HG03565 (cell line): ENCODE measurements at regions not wholly inside any gene's neighbourhood (a gene's known extent, or its start where the extent isn't known, plus 50 kb on each side); places are given as distances from the start of the nearest gene placed in this dataset.
A peak's percentile ranks its signal among the peaks of the same experiment; 100 is the strongest.

Experiments used
- ATAC-seq: cut with Tn5 transposase; IDR thresholded peaks from one replicate; pipeline ENCODE4 v1.9.1; 2021; ENCODE audit warnings: mild to moderate bottlenecking, moderate library complexity; ENCODE audit not compliant: unreplicated experiment

DNA sequence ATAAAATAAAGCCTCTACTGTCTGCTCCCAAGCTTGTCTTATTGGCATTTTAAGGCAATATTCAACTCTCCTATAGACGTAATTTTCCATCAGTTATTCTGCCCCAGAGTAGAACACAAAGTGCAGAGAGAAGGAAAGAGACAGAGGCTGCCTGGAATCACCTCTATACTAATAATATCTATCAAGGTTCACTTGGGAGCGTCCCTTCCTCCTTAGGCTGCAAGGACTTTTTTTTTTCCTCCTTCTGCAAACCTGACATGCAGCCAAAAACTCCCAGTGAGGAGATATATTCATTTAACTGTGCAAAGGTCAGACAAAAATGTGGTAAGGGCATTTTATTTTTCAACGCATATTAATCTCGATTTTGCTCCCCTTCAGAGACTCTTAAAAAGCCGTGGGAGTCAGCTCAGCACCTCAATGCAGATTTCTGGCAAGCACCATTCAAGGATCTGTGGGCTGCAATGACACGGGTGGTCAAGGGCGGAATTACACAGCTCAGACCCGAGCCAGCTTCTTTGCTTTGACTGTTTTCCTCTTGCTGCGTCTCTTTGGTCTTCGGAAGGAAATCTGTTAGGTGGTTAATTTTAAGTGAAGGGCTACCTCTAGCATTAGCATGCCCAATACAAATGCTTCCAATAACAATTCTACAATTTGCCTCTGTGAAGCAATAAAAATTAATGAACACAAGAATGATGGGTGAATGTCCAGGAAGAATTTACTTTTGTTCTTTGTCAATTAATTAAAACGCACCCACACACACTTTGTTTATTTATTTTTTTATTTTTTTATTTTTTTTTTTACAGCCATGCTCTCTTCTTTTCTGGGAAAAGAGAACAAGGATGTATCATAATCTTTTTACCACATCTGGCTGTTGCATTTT, 587.7 kb upstream of the GRAMD2B start:
- peak; percentile 78 for ATAC-seq

DNA sequence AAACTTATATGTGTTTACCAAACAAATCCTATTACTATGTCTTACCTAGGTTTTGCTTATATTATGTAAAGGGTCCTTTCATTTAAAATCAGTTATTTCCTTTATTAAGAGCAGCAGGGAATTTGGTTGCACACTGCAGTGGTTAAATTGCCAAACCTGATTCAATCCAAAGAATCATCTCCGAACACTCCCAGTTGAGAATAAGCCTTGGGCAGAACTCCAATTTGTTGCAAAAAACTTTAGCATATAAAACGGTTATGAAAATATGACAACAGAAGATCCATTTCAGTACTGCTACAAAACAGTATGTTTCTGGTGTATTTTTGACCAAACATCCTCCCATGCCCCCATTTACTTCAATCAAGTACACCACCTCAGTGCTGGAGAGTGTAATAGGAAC, 587.0 kb upstream of the GRAMD2B start:
- ATAC-seq = no peak

- no peak for ATAC-seq
Measured at GRCh38 chr5:125837866-125838265, 585.3 kb upstream of the GRAMD2B start.

- ATAC-seq = no peak
Measured at GRCh38 chr5:125847561-125847960, 575.6 kb upstream of the GRAMD2B start.

DNA sequence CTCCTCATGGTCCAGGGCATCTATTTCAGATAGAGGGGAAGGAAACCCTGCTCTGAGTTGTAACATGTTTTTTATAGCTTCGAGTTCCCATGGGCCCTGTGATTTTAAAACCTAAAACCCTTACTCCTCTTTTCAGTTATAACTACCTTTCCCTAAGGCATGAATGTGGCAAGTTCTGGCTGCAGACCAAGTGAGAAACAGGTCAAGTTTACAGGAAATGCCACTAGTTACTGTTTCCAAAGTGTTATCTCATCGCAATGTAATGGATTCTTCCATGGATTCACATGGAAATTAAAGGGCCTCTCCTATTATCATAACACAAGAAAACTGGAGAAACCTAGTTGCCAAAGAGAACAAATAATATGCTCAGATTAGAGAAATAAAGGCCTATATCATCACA, 574.5 kb upstream of the GRAMD2B start:
- no peak for ATAC-seq

GRCh38 chr5:125856949-125857348, 566.3 kb upstream of the GRAMD2B start:
- no peak for ATAC-seq

- ATAC-seq = no peak
Measured at GRCh38 chr5:125863579-125863978, 559.6 kb upstream of the GRAMD2B start.

- ATAC-seq = no peak
Measured at GRCh38 chr5:125865166-125865815, 557.9 kb upstream of the GRAMD2B start.

- ATAC-seq = no peak
Measured at GRCh38 chr5:125868036-125868435, 555.2 kb upstream of the GRAMD2B start.

- ATAC-seq = no peak
Measured at GRCh38 chr5:125870256-125870655, 553.0 kb upstream of the GRAMD2B start.

DNA sequence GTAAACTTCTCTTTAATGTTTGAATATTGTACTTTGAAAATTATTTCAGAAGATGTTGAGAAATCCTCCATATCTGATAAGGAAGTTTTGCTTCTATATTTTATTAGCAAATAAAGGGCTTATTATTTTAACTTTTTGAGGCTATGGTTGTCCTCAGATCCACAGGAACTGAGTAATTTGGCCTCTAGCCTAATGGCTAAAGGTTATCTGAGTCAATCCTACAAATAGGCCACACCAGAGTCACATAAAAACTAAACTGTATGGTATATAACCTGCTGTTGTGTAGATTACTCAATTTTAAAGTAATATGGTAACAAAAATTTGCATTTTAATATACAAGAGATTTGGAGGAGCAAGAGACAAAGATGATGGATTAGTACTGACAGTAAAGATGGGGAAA, 549.2 kb upstream of the GRAMD2B start:
- ATAC-seq = no peak

DNA sequence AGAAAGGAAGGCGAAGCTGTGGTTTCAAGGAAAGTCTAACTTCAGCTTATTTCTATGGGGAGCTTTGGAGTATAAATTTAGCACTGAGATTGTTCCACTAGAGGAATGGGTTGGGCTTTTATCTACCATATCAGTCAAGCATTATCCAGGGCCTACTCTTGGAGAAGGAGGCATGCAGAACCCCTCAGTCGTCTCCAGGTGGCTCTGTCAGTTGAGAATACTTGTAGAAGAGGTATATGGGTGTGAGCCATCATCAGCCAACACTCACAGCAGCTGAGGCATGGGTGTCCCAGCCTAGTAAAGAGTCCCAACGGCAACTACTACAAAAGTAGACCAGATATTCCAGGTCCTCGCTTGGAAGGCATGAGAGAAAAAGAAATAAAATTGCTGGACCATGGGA, 548.5 kb upstream of the GRAMD2B start:
- no peak for ATAC-seq

GRCh38 chr5:125877248-125877647, 546.0 kb upstream of the GRAMD2B start:
- no peak for ATAC-seq

DNA sequence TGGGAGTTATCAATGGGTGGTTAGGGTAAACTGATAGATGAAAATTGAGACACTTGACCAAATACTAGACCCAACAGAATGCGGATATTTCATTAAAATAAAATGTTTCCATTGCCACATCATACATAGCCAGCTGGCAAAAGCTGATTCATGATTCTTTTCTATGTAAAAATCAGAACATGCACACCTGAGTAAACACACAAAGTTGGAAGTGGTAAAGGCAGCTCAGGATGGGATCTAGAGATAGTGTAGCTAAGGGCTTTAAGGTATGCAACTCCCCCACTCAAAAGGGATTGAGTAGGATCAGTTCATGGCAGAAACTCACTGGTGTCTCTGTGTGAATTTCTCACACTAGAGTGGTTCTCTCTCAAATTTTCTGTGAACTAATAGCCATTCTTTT, 541.1 kb upstream of the GRAMD2B start:
- no peak for ATAC-seq

- no peak for ATAC-seq
Measured at GRCh38 chr5:125883223-125883622, 540.0 kb upstream of the GRAMD2B start.

- ATAC-seq = no peak
Measured at GRCh38 chr5:125888358-125888757, 534.9 kb upstream of the GRAMD2B start.

GRCh38 chr5:125890511-125890931, 532.7 kb upstream of the GRAMD2B start:
- no peak for ATAC-seq

DNA sequence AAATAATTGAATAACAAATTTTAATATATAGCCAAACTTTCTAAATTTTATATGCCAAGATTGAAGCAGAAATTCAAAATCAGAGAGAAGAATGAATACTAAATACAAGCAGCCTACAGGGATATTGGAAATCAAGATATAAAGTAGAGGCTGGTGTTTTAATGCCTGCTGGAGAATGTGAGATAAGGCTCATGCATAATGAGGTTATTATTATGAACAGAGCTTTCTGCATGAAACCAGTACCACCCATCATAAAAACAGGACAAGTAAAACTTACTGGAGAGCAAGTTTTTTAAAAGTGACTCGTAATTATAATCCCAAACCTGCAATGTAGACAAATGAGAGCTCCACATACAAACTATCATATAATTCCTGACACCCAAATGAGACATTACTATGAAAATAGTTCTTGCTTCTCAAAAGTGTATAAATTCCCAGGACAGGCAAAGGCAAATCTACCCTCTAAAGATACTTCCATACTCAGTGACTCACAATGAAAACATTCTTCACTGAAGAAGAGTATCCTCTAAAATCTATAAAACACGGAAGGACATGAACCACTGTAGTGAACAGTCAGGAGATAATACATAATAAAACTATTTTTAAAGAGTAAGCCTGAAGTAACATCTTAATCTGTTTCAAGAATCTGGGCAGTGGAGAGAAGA, 532.0 kb upstream of the GRAMD2B start:
- no peak for ATAC-seq

DNA sequence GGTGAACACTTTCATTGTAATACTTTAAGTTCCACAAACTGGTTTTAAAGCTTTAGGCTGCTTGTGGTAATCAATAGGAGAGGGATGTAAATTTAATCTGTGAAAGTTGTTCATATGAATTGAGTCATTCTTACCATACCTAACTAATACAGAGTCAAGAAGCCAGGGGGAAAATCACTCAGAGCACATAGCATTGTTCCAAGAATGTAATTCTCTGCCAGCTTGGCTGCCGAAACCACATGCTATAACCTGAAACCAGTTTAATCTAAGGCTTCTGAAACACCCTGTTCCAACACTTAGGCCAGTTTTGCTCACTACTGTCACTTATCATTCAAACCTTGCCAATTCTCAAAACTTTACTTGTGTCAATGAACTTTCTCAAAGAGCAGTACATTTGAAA, 528.8 kb upstream of the GRAMD2B start:
- no peak for ATAC-seq

DNA sequence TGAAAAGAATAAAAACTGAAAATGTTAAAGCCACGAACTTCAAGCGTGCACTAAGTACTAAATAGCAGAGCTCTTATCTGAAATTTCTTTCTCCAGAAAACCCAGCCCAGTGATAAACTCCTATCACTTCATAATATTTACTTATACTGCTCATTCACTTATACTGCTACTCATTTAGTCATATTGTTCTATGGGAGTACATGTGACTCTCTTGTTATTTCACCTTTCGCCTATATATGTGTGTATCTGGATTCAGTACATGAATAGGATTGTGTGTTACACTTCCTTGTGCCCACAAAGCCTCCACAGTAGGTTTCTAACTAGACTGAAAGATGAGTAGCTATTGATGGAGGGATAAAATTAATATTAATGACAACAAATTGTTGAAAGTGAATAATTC, 526.8 kb upstream of the GRAMD2B start:
- no peak for ATAC-seq

- no peak for ATAC-seq
Measured at GRCh38 chr5:125897089-125897488, 526.1 kb upstream of the GRAMD2B start.

DNA sequence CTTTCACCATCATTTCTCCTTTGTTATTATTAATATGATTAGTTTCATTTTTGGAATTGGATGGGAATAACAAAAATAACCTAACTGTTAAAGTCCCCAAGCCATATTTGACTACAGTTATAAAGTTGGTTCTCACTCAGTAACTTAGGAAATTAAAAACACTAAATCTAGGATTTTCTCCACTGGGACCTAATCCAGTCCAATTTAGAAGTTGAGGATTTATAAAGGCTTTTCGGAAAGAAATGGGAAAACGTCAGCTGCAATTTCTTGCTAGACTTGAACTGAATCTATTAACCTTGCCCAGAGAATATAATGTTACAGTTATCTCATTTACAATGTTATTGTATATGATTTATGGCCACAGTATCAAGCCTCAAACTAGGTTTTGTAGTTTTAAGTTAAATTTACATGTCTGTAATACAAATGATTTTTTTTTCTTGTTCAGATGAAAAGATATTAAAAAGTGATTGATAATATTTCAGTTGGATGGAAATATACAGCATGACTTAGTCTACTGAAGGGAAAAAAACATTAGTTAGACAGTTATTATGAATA, 524.3 kb upstream of the GRAMD2B start:
- ATAC-seq = no peak
